GM18511 (cell line): ENCODE measurements at regions not wholly inside any gene's neighbourhood (a gene's known extent, or its start where the extent isn't known, plus 50 kb on each side); places are given as distances from the start of the nearest gene placed in this dataset.

Experiments used
- ATAC-seq: cut with Tn5 transposase; IDR thresholded peaks from one replicate; pipeline ENCODE4 v1.9.1; 2021; ENCODE audit warnings: mild to moderate bottlenecking, moderate library complexity; ENCODE audit not compliant: unreplicated experiment

DNA sequence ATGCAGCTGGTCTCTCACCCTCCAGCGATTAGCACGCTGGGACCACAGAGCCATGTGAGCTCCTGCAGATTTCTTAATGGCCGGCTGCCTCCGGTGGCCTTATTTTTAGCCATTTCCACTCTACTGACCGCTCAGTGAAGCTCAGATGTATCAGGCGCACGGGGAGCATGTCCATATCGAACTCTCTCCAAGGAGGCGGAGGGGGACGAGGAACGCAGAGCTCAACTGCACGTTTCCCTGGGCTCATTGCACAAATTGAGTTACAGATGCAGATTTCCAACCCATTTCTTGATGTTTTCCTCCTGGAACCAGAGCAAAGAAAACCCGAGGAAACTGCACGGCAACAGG lies 207.1 kb downstream of the CTTN start:
- no peak for ATAC-seq

- no peak for ATAC-seq
Measured at GRCh38 chr11:70605846-70606245, 207.5 kb downstream of the CTTN start.

DNA sequence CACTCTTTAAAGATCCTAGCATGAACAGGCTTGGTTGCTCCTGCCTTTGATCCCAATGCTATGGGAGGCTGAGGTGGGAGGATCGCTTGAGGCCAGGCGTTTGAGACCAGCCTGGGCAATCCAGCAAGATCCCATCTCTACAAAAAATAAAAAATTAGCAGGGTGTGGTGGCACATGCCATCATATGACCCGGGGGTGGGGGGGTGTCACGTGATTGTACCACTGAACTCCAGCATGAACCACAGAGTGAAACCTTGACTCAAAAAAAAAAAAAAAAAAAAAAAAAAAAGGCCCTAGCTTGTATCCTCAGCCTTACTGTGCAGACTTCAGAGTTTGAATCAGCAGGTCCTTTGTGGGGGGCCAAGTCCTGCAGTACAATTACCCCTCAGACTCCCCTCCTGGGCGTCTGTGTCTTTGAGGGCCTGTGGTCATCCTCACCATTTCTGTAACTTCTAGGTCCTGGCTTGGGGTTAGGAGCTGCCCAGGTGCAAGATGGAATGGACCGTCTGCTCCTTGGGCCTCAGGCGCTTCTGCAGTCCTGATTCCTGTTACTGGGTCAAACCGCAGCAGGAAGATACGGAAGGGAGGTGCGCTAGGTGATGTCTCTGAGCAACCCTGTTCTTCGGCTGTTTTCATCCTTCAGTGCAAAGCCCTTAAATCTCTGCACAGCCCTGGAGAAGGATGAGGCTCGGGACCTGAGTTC lies 208.1 kb downstream of the CTTN start:
- no peak for ATAC-seq

- ATAC-seq: no peak
Measured at GRCh38 chr11:70606951-70607330, 208.6 kb downstream of the CTTN start.

GRCh38 chr11:70607561-70607960 lies 209.2 kb downstream of the CTTN start:
- ATAC-seq: no peak

- no peak for ATAC-seq
Measured at GRCh38 chr11:70608568-70609470, 210.5 kb downstream of the CTTN start.

DNA sequence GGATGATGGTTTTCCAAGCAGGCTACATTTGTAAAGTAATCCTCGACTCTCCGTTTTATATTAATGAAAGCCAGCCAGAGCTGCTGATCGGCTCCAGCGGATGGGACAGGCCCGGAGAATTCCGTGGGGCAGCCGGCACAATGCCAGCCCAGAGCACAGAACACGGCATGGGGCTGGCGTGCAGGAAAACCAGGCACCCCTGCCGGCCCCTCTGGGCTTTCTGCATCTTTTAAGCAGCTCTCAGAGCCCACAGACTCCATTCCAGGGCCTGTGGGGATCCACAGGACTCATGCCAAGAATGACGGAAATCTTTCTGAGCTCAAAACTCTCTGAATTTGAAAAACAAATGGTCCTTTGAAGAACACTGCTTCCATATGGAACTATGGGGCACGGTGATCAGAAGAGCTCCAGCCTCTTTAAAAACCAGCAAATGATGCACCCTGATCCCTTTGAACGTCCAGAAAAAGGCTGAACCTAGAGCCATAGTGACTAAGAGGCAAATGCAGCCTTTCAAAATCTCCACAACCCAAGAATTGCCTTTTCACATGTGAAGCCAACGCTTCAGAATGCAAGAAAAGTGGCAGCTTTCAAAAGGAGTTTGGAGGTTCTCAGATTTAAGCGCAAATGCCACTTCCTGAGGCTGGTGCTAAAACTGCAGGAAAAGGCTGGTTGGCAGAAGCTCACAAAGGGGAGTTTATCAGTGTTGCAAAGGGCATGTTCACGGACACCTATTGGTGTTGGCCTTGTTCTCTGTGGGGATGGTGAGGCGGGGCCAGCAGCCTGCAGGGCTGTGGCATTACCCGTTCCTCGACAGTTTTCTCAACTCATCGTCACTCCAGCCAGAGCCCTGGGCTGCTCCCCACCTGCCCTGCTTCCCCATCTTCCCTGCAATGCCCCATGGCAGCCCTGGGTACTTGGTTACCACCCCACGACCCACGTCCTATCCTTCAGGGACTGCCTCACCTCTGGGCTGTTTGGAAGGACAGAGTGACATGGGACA lies 212.5 kb downstream of the CTTN start:
- no peak for ATAC-seq

- ATAC-seq: no peak
Measured at GRCh38 chr11:70611821-70612220, 213.5 kb downstream of the CTTN start.

DNA sequence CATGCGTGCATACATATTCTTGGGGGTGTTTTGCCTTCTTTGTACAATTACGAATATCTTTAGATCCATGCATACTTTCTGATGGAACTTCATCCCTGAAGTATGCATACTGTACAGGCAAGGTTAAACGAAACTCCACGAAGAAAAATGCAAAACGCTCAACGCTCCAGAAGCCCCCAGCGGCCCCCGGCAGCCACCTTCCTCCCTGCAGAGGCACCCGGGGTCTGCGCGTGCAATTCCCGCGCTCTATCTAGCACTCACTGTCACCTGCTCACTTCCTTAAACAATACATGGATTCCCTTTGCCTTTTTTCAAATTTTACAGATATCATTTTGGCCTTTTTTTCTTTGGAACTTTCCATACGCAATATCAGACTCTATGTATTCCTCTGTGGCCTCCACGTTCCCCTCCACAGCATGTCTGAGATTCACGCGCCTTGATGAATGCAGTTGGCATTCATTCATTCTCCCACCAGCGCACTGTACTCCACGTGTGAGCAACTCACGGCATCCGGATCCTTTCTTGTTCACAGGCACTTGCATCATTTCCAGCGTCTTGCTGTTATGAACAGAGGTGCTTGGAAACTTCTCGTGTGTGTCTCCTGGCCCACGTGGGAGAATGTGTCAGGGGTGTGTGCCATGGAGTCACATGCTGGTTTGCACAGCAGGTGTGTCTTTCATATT lies 214.3 kb downstream of the CTTN start:
- no peak for ATAC-seq

- ATAC-seq: no peak
Measured at GRCh38 chr11:70614034-70614681, 215.8 kb downstream of the CTTN start.

DNA sequence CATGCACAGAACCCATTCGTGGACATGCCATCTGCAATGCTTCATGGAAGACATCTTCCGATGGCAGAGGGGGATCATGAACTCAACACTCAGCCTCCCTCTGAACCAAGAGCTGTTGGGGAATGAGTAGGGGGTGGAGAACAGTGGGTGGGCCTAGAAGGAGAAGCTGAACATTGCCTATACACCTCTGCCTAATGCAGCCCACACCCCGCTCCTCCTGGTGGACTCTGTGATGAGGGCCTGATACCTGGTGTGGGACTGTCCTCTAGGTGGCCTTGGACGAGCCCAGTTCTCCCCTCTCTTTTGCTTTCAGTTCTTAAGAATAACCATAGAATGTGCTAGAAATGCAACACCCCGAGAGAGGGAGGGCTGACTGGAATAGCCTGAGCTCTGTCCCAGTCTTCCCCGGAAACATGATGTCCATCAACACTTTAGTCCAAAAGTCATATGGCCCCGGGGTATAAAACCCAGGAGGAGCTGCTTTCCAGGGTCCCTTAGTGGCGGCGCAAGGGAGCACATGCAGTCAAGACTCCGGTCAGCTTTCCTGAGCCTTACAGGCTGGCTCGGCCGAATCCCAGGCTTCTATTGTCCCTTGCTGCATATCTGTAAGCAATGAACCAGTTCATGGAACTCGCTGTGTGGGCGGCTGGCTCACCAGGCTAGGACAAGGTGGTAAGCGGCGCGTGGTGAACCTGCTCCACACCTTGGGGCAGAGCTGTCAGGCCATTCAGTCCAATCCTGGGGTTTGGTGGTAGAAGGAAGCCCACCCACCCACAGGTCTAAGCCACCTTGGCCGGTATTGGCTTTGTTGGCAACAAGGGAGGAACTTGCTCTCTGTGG lies 216.9 kb downstream of the CTTN start:
- ATAC-seq: no peak

DNA sequence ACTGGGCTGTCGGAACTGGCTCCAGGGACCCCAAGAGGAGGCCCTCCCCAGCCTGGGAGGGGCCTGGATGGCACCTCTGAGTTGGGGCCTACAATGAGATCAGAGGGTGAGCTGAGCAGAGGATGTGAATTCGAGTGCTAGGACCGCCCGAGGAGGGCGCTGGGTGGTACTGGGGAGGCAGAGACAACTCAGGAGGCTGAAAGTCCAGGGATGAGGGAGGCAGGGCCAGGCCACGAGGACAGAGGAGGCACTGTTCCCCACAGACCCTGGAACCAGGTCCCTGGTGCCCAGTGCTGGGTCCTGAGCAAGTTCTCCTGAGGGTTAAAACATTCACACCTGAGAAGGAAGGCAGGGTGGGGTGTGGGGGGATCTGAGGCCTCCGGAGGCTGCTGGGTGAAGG lies 218.0 kb downstream of the CTTN start:
- no peak for ATAC-seq

DNA sequence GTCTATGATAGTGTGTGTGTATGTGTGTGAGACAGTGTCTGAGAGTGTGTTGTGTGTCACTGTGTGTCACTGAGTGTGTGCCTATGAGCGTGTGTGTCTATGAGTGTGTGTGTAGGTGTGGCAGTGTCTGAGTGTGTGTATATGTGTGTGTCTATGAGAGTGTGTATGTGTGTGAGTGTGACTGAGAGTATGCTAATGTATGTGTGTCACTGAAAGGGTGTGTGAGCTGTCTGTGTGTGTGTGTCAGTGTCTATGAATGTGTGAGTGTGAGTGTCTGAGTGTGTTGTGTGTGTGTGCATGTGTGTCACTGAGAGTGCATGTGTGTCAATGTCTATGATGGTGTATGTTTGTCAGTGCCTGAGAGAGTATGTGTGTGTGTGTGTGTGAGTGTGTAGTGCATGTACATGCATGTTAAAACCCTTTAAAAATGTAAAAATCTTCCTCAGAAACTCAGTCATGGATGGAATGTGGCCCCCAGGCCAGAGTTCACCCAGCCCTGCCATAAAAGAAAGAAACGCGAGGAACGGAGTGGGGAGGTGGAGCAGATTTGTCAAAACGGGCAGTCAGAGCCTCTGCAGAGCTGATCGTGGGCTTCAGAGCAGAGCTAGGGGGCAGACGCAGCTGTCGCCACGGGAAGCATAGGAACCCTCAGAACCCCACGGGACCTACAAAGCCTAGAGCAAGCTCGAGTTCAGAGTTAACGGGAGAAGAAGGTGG lies 218.8 kb downstream of the CTTN start:
- no peak for ATAC-seq

GRCh38 chr11:70618431-70619101 lies 220.2 kb downstream of the CTTN start:
- no peak for ATAC-seq

GRCh38 chr11:70619591-70619990 lies 221.3 kb downstream of the CTTN start:
- no peak for ATAC-seq

- no peak for ATAC-seq
Measured at GRCh38 chr11:70620510-70621184, 222.3 kb downstream of the CTTN start.

DNA sequence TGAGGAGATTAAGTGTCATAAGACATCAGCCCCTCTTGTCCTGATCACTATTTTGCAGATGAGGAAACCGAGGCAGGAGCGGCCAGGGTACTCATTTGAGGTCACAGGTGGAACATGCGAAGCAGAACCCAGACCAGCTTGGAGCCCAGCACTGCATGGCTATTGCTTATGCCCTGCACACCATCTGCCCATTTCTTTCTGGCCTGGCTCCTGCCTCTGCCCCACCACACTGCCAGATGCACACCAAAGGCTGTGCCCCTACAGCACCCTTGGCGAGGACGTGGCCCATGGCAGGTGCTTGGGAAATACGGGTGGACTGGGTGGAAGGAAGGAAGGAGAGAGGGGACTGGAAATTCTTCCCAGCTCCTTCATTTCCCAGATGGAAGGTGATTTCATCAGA lies 222.9 kb downstream of the CTTN start:
- ATAC-seq: no peak
